LNCAP (cell line): ENCODE measurements at regions not wholly inside any gene's neighbourhood (a gene's known extent, or its start where the extent isn't known, plus 50 kb on each side); places are given as distances from the start of the nearest gene placed in this dataset.

Experiments used
- CTCF ChIP-seq: fragments of 450-650 bp; IDR thresholded peaks from 2 replicates; pipeline ENCODE4 v1.5.1; 2017; ENCODE audit warnings: mild to moderate bottlenecking

GRCh38 chrX:36436361-36436760, 516.8 kb downstream of the CFAP47 start:
- TF ChIP-seq CTCF: no peak

- no peak for TF ChIP-seq CTCF
Observed at GRCh38 chrX:36443007-36443406, 523.5 kb downstream of the CFAP47 start.

GRCh38 chrX:36445566-36445965, 526.0 kb downstream of the CFAP47 start:
- no peak for TF ChIP-seq CTCF

GRCh38 chrX:36462142-36462541, 542.6 kb downstream of the CFAP47 start:
- no peak for TF ChIP-seq CTCF

- TF ChIP-seq CTCF: no peak
Observed at GRCh38 chrX:36480441-36480990, 527.6 kb upstream of the FAM47C start.

GRCh38 chrX:36501169-36501702, 506.9 kb upstream of the FAM47C start:
- TF ChIP-seq CTCF: no peak

GRCh38 chrX:36504625-36505024, 503.5 kb upstream of the FAM47C start:
- no peak for TF ChIP-seq CTCF

GRCh38 chrX:36508042-36508441, 500.1 kb upstream of the FAM47C start:
- no peak for TF ChIP-seq CTCF
